ENCODE measurements at regions not wholly inside any gene's neighbourhood (a gene's known extent, or its start where the extent isn't known, plus 50 kb on each side); places are given as distances from the start of the nearest gene placed in this dataset.

DNA sequence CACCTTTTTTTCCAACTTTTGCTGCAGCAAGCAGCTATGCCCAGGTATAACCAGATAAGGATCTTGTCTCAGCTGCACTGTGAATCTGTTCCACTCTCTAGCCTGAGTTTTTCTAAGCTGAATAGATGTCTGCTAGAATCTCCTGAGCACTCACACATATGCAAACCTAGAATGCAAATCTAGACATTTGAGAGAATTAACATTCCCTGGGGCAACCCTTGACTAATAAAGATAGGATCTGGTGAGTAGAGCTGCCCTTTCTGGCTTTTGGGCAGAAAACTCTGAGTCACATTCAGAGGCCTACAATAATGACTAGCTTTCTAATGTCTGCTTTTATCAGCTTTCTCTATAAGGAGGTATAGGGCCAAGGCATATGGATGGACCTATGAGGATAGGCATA is 61.4 kb upstream of the BARHL2 start:
- no peak for FAIRE-seq

- no peak for FAIRE-seq
Measured at GRCh38 chr1:90773812-90774211, 56.7 kb upstream of the BARHL2 start.

GRCh38 chr1:90768826-90769225 is 51.7 kb upstream of the BARHL2 start:
- no peak for FAIRE-seq

DNA sequence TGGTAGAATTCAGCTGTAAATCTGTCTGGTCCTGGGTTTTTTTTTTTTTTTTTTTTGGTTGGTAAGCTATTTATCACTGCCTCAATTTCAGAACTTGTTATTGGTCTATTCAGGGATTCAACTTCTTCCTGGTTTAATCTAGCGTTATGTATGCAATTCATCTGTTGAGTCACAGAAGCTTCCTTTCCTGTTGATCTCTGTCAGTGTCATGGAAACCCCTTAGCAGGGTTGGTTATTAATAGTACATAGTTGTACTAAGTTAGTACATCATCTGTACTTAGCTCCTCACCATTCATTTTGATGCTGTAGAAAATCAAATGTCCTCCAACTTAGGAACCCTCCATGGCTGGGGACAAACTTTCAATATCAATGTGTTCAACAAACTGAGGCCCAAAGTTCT is 51.0 kb upstream of the BARHL2 start:
- no peak for FAIRE-seq

Measured in islet of Langerhans (tissue), 1 donor.